Suprapubic skin (tissue), 4 donors: ENCODE measurements at regions not wholly inside any gene's neighbourhood (a gene's known extent, or its start where the extent isn't known, plus 50 kb on each side); places are given as distances from the start of the nearest gene placed in this dataset.

ENCODE experiments used
- DNase-seq, 2 donors: peaks; one replicate each; pipeline ENCODE4 v3.0.0-alpha.2; 2019; ENCODE audit warnings: low spot score in 2 of 2
- H3K27ac ChIP-seq: fragments of 200-600 bp; sonication (generic); one replicate; pipeline ENCODE4 v1.5.1; 2019
- H3K27me3 ChIP-seq: fragments of 200-600 bp; sonication (generic); one replicate; pipeline ENCODE4 v1.5.1; 2019
- H3K36me3 ChIP-seq: fragments of 200-600 bp; sonication (generic); one replicate; pipeline ENCODE4 v1.5.1; 2019
- H3K4me1 ChIP-seq: fragments of 200-600 bp; sonication (generic); one replicate; pipeline ENCODE4 v1.5.1; 2019
- H3K4me3 ChIP-seq: fragments of 200-600 bp; sonication (generic); one replicate; pipeline ENCODE4 v1.5.1; 2019; ENCODE audit warnings: mild to moderate bottlenecking
- H3K9me3 ChIP-seq: fragments of 200-600 bp; sonication (generic); one replicate; pipeline ENCODE4 v1.5.1; 2019
- CTCF ChIP-seq, 2 donors: fragments of 200-600 bp in 1 of 2; fragments of 450-650 bp in 1 of 2; sonication (generic) in 1 of 2; IDR thresholded peaks; one replicate each; pipeline ENCODE4 v1.5.1; 2016 to 2019; ENCODE audit warnings: antibody characterized with exemption in 2 of 2, mild to moderate bottlenecking in 1 of 2, moderate library complexity in 1 of 2
- EP300 ChIP-seq: sonication (generic); formaldehyde crosslinking; IDR thresholded peaks from one replicate; pipeline ENCODE4 v1.6.1; 2017; ENCODE audit warnings: antibody characterized with exemption
- POLR2A ChIP-seq, 2 donors: fragments of 450-650 bp; IDR thresholded peaks; one replicate each; pipeline ENCODE4 v1.6.1; 2017; ENCODE audit warnings: antibody characterized with exemption in 2 of 2, mild to moderate bottlenecking in 2 of 2, moderate library complexity in 2 of 2
- POLR2AphosphoS5 ChIP-seq, 3 donors: sonication (generic); formaldehyde crosslinking; IDR thresholded peaks; one replicate each; pipeline ENCODE4 v1.6.1; 2017; ENCODE audit warnings: antibody characterized with exemption in 3 of 3
- WGBS: methylation state at CpG from one replicate; pipeline ENCODE4 v1.1.5; 2018; 5-methylcytosine and 5-hydroxymethylcytosine counted together

GRCh38 chr1:201749059-201749690 is 79.8 kb upstream of the IPO9 start:
- TF ChIP-seq CTCF (IDR thresholded peaks at IDR 0.05) (no peak), POLR2AphosphoS5 (IDR thresholded peaks at IDR 0.05) (no peak), POLR2A (IDR thresholded peaks at IDR 0.05) (no peak), EP300 (no peak)
- no peaks in the 10 kb centered on the region for H3K9me3 ChIP-seq
- no peak overlapping the region for H3K27ac ChIP-seq
- H3K4me1 ChIP-seq = peaks cover 29% of the 10 kb centered on the region
- H3K4me3 ChIP-seq = no peak overlapping the region
- H3K27me3 ChIP-seq = no peaks in the 10 kb centered on the region
- WGBS = 79% methylated on average over 6 of the region's 6 CpGs
- no peak for DNase-seq
- H3K36me3 ChIP-seq = no peaks in the 10 kb centered on the region

- no peak overlapping the region for H3K27ac ChIP-seq
- 46% methylated on average over 3 of the region's 3 CpGs for whole genome bisulfite sequencing
Measured at GRCh38 chr1:201750120-201750519, 78.8 kb upstream of the IPO9 start.

GRCh38 chr1:201750934-201751333 is 78.0 kb upstream of the IPO9 start:
- 54% methylated on average over 1 of the region's 1 CpG for WGBS
- DNase-seq = no peak
- Histone ChIP-seq H3K4me1 (peaks cover 30% of the 10 kb centered on the region), H3K9me3 (no peaks in the 10 kb centered on the region), H3K4me3 (no peak overlapping the region), H3K27me3 (no peaks in the 10 kb centered on the region), H3K27ac (no peak overlapping the region), H3K36me3 (no peaks in the 10 kb centered on the region)
- TF ChIP-seq CTCF (IDR thresholded peaks at IDR 0.05) (no peak), POLR2A (IDR thresholded peaks at IDR 0.05) (no peak), EP300 (no peak), POLR2AphosphoS5 (IDR thresholded peaks at IDR 0.05) (no peak)

More at GRCh38 chr1:201750120-201750519, 78.8 kb upstream of the IPO9 start:
- H3K4me3 ChIP-seq = no peak overlapping the region
- H3K27me3 ChIP-seq = no peaks in the 10 kb centered on the region
- peaks cover 30% of the 10 kb centered on the region for H3K4me1 ChIP-seq
- no peaks in the 10 kb centered on the region for H3K36me3 ChIP-seq
- TF ChIP-seq CTCF (IDR thresholded peaks at IDR 0.05) (no peak), POLR2A (IDR thresholded peaks at IDR 0.05) (no peak), EP300 (no peak), POLR2AphosphoS5 (IDR thresholded peaks at IDR 0.05) (no peak)
- no peak for DNase-seq
- H3K9me3 ChIP-seq = no peaks in the 10 kb centered on the region

GRCh38 chr1:201751872-201752271 is 77.1 kb upstream of the IPO9 start:
- Histone ChIP-seq H3K27me3 (no peaks in the 10 kb centered on the region), H3K9me3 (no peaks in the 10 kb centered on the region), H3K36me3 (no peaks in the 10 kb centered on the region), H3K27ac (no peak overlapping the region), H3K4me1 (peaks cover 30% of the 10 kb centered on the region), H3K4me3 (no peak overlapping the region)
- 77% methylated on average over 4 of the region's 4 CpGs for WGBS
- DNase-seq = no peak
- TF ChIP-seq POLR2A (IDR thresholded peaks at IDR 0.05) = no peak
- TF ChIP-seq CTCF (IDR thresholded peaks at IDR 0.05) = no peak
- no peak for TF ChIP-seq POLR2AphosphoS5 (IDR thresholded peaks at IDR 0.05)
- no peak for TF ChIP-seq EP300

GRCh38 chr1:201752333-201752732 is 76.6 kb upstream of the IPO9 start:
- WGBS = 87% methylated on average over 2 of the region's 2 CpGs
- H3K27me3 ChIP-seq = no peaks in the 10 kb centered on the region
- no peak for DNase-seq
- H3K9me3 ChIP-seq = no peaks in the 10 kb centered on the region
- no peaks in the 10 kb centered on the region for H3K36me3 ChIP-seq
- H3K27ac ChIP-seq = no peak overlapping the region
- TF ChIP-seq POLR2AphosphoS5 (IDR thresholded peaks at IDR 0.05) (no peak), POLR2A (IDR thresholded peaks at IDR 0.05) (no peak)
- H3K4me1 ChIP-seq = peaks cover 27% of the 10 kb centered on the region
- H3K4me3 ChIP-seq = no peak overlapping the region

GRCh38 chr1:201753492-201753891 is 75.5 kb upstream of the IPO9 start:
- H3K27me3 ChIP-seq = no peaks in the 10 kb centered on the region
- H3K4me1 ChIP-seq = peaks cover 25% of the 10 kb centered on the region
- H3K36me3 ChIP-seq = no peaks in the 10 kb centered on the region
- DNase-seq = no peak
- no peak overlapping the region for H3K4me3 ChIP-seq
- 63% methylated on average over 3 of the region's 3 CpGs for WGBS
- TF ChIP-seq EP300 = no peak
- no peak for TF ChIP-seq POLR2A (IDR thresholded peaks at IDR 0.05)
- TF ChIP-seq POLR2AphosphoS5 (IDR thresholded peaks at IDR 0.05) = no peak
- no peak overlapping the region for H3K27ac ChIP-seq
- no peaks in the 10 kb centered on the region for H3K9me3 ChIP-seq
